ENCODE measurements at regions not wholly inside any gene's neighbourhood (a gene's known extent, or its start where the extent isn't known, plus 50 kb on each side); places are given as distances from the start of the nearest gene placed in this dataset.

GRCh38 chr5:86880785-86881492, 263.2 kb downstream of the COX7C start:
- DNase-seq (ENCODE audit: low read depth in 1 of 2, low spot score in 1 of 2) (peak; percentile 25 to 83), ATAC-seq (peak; percentile 98 to 99), FAIRE-seq (no peak)
- H3K9me3 ChIP-seq, result no peaks in the 10 kb centered on the region
- no peaks in the 10 kb centered on the region for H3K4me1 ChIP-seq
- no peak overlapping the region for H3K4me3 ChIP-seq
- TF ChIP-seq POLR2AphosphoS2 (conservative IDR thresholded peaks at IDR 0.05; ENCODE audit: low read length) (no peak), RNF2 (IDR thresholded peaks at IDR 0.05; ENCODE audit: borderline replicate concordance, low read depth) (no peak), RAD21 (conservative IDR thresholded peaks at IDR 0.05 in 1 of 2, IDR thresholded peaks at IDR 0.05 in 1 of 2) (peak; percentile 72 to 80), SMC3 (IDR thresholded peaks at IDR 0.05) (peak; percentile 68), EHMT2 (IDR thresholded peaks at IDR 0.05; ENCODE audit: low read depth) (no peak), E2F6 (IDR thresholded peaks at IDR 0.05; ENCODE audit: borderline replicate concordance, low read depth) (no peak)
- TF ChIP-seq, protein P1, sequence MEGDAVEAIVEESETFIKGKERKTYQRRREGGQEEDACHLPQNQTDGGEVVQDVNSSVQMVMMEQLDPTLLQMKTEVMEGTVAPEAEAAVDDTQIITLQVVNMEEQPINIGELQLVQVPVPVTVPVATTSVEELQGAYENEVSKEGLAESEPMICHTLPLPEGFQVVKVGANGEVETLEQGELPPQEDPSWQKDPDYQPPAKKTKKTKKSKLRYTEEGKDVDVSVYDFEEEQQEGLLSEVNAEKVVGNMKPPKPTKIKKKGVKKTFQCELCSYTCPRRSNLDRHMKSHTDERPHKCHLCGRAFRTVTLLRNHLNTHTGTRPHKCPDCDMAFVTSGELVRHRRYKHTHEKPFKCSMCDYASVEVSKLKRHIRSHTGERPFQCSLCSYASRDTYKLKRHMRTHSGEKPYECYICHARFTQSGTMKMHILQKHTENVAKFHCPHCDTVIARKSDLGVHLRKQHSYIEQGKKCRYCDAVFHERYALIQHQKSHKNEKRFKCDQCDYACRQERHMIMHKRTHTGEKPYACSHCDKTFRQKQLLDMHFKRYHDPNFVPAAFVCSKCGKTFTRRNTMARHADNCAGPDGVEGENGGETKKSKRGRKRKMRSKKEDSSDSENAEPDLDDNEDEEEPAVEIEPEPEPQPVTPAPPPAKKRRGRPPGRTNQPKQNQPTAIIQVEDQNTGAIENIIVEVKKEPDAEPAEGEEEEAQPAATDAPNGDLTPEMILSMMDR (IDR thresholded peaks at IDR 0.05), result peak; percentile 52
- H3K4me2 ChIP-seq, result no peak overlapping the region
- CTCF ChIA-PET, result interaction anchor here (0.6 to 2.1 kb wide), 14 partner anchors 8 to 134 kb away, joined by 3 to 15 read pairs (median 3); no protein-coding TSS in a partner anchor
- no peak overlapping the region for H3K27ac ChIP-seq
- POLR2A ChIA-PET, result interaction anchor here (0.5 to 1.0 kb wide), 3 partner anchors 37 to 1498 kb away, joined by 3 to 4 read pairs (median 3); no protein-coding TSS in a partner anchor
- 45% methylated on average over 3 of the region's 3 CpGs for WGBS (ENCODE audit: missing lambda C conversion rate)

- no peaks in the 10 kb centered on the region for H3K4me1 ChIP-seq
- no peak for TF ChIP-seq POLR2A (IDR thresholded peaks at IDR 0.05; ENCODE audit: low read length)
- TF ChIP-seq KDM5A (IDR thresholded peaks at IDR 0.05), result no peak
- no peak for TF ChIP-seq NFE2L2 (conservative IDR thresholded peaks at IDR 0.05; ENCODE audit: low read length)
- TF ChIP-seq E2F6 (IDR thresholded peaks at IDR 0.05; ENCODE audit: borderline replicate concordance, low read depth), result no peak
- TF ChIP-seq JUN (IDR thresholded peaks at IDR 0.05), result no peak
- TF ChIP-seq, protein P2, sequence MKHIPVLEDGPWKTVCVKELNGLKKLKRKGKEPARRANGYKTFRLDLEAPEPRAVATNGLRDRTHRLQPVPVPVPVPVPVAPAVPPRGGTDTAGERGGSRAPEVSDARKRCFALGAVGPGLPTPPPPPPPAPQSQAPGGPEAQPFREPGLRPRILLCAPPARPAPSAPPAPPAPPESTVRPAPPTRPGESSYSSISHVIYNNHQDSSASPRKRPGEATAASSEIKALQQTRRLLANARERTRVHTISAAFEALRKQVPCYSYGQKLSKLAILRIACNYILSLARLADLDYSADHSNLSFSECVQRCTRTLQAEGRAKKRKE (CRISPR knock-in tag; IDR thresholded peaks at IDR 0.05; ENCODE audit: low read depth), result no peak
- H3K4me3 ChIP-seq, result no peak overlapping the region
- no peak overlapping the region for H3K27ac ChIP-seq
- no peak for ATAC-seq
- FAIRE-seq, result no peak
- no peaks in the 10 kb centered on the region for H3K9me3 ChIP-seq
- WGBS (ENCODE audit: missing lambda C conversion rate), result 86% methylated on average over 1 of the region's 1 CpG
- CTCF ChIA-PET, result interaction anchor here (1.4 to 1.6 kb wide), 2 partner anchors 11 to 130 kb away, joined by 3 to 12 read pairs; no protein-coding TSS in a partner anchor
- no peak overlapping the region for H3K4me2 ChIP-seq
- POLR2A ChIA-PET, result no interaction called here
- no peak for DNase-seq (ENCODE audit: low read depth in 1 of 2, low spot score in 1 of 2)
These were observed 263.9 kb downstream of the COX7C start for GRCh38 chr5:86881493-86882090.

DNA sequence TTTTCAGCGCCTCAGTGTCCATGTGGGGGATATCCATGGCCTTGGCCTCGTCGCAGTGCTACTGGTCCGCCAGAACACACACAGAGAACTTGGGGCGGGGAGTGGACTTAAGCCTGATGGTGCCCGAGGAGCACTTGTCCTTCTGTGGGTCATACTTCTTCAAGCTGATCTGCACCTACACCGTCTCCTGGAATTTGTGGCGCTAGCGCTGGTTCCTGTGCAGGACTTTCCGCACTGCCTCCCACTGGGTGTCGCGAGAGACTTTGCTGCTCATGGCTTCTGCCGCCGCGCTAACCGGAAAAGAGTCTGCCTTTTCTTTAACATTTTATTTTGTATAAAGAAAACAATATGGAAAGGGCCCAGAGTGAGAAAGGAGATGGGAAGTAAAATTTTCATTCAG, 266.9 kb downstream of the COX7C start:
- H3K9me3 ChIP-seq, result no peaks in the 10 kb centered on the region
- no peak overlapping the region for H3K4me3 ChIP-seq
- no peaks in the 10 kb centered on the region for H3K4me1 ChIP-seq
- no peak for FAIRE-seq
- 73% methylated on average over 16 of the region's 16 CpGs for WGBS (ENCODE audit: missing lambda C conversion rate)
- H3K4me2 ChIP-seq, result no peak overlapping the region
- no peak for ATAC-seq
- CTCF ChIA-PET, result no interaction called here
- no peak overlapping the region for H3K27ac ChIP-seq
- no peak for TF ChIP-seq EP300 (IDR thresholded peaks at IDR 0.05)
- POLR2A ChIA-PET, result no interaction called here
- DNase-seq (ENCODE audit: low read depth in 1 of 2, low spot score in 1 of 2), result no peak

- DNase-seq (ENCODE audit: low read depth in 1 of 2, low spot score in 1 of 2) (no peak), FAIRE-seq (no peak), ATAC-seq (no peak)
- H3K4me1 ChIP-seq, result no peaks in the 10 kb centered on the region
- POLR2A ChIA-PET, result no interaction called here
- no peak overlapping the region for H3K27ac ChIP-seq
- H3K9me3 ChIP-seq, result no peaks in the 10 kb centered on the region
- no peak overlapping the region for H3K4me3 ChIP-seq
- 19% methylated on average over 2 of the region's 2 CpGs for WGBS (ENCODE audit: missing lambda C conversion rate)
- CTCF ChIA-PET, result no interaction called here
- H3K4me2 ChIP-seq, result no peak overlapping the region
- no peak for TF ChIP-seq NFE2L2 (conservative IDR thresholded peaks at IDR 0.05; ENCODE audit: low read length)
- TF ChIP-seq POLR2A (IDR thresholded peaks at IDR 0.05; ENCODE audit: low read length), result no peak
- TF ChIP-seq HDAC2 (IDR thresholded peaks at IDR 0.05), result no peak
- TF ChIP-seq ESRRA (IDR thresholded peaks at IDR 0.05; ENCODE audit: borderline replicate concordance, low read length), result no peak
- no peak for TF ChIP-seq ZC3H11A (IDR thresholded peaks at IDR 0.05)
- no peak for TF ChIP-seq RNF2 (IDR thresholded peaks at IDR 0.05; ENCODE audit: borderline replicate concordance, low read depth)
- TF ChIP-seq NPAS2 (CRISPR knock-in tag; IDR thresholded peaks at IDR 0.05; ENCODE audit: borderline replicate concordance), result no peak
- TF ChIP-seq RAD21 (conservative IDR thresholded peaks at IDR 0.05 in 1 of 2, IDR thresholded peaks at IDR 0.05 in 1 of 2), result no peak
- TF ChIP-seq CEBPB (IDR thresholded peaks at IDR 0.05), result no peak
- TF ChIP-seq RCOR1 (IDR thresholded peaks at IDR 0.05; ENCODE audit: low read depth, low read length), result no peak
- no peak for TF ChIP-seq HEYL (CRISPR knock-in tag; IDR thresholded peaks at IDR 0.05)
- TF ChIP-seq MAX (IDR thresholded peaks at IDR 0.05), result no peak
- no peak for TF ChIP-seq BHLHE40 (IDR thresholded peaks at IDR 0.05; ENCODE audit: low read depth, low read length)
- TF ChIP-seq CHD4 (IDR thresholded peaks at IDR 0.05; ENCODE audit: borderline replicate concordance), result no peak
- TF ChIP-seq, protein P3, sequence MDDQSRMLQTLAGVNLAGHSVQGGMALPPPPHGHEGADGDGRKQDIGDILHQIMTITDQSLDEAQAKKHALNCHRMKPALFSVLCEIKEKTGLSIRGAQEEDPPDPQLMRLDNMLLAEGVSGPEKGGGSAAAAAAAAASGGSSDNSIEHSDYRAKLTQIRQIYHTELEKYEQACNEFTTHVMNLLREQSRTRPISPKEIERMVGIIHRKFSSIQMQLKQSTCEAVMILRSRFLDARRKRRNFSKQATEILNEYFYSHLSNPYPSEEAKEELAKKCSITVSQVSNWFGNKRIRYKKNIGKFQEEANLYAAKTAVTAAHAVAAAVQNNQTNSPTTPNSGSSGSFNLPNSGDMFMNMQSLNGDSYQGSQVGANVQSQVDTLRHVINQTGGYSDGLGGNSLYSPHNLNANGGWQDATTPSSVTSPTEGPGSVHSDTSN (IDR thresholded peaks at IDR 0.05), result no peak
- no peak for TF ChIP-seq HOXB5 (CRISPR knock-in tag; IDR thresholded peaks at IDR 0.05)
These were observed 267.3 kb downstream of the COX7C start for GRCh38 chr5:86885011-86885410.
